Upper lobe of left lung (tissue), 4 donors: ENCODE measurements at regions not wholly inside any gene's neighbourhood (a gene's known extent, or its start where the extent isn't known, plus 50 kb on each side); places are given as distances from the start of the nearest gene placed in this dataset.

ENCODE experiments used
- CTCF ChIP-seq, 6 experiments: fragments of 450-650 bp in 4 of 6; fragments of 200-600 bp in 2 of 6; sonication (generic) in 2 of 6; IDR thresholded peaks; one replicate each; pipeline ENCODE4 v1.5.1; 2016 to 2019; ENCODE audit warnings: antibody characterized with exemption in 6 of 6
- EP300 ChIP-seq, 4 donors: sonication (generic); formaldehyde crosslinking; IDR thresholded peaks; one replicate each; pipeline ENCODE4 v1.5.1; 2017; ENCODE audit warnings: antibody characterized with exemption in 4 of 4, control low read depth in 2 of 4
- POLR2A ChIP-seq, 4 donors: fragments of 450-650 bp; IDR thresholded peaks; one replicate each; pipeline ENCODE4 v1.5.1; 2016 to 2017; ENCODE audit warnings: antibody characterized with exemption in 4 of 4, mild to moderate bottlenecking in 2 of 4

GRCh38 chr6:27684264-27685211 lies 211.6 kb upstream of the ZNF184 start:
- TF ChIP-seq CTCF (IDR thresholded peaks at IDR 0.05) = no peak
- no peak for TF ChIP-seq POLR2A (IDR thresholded peaks at IDR 0.05)
- TF ChIP-seq EP300 (IDR thresholded peaks at IDR 0.05) = no peak
